Putamen (tissue), 1 donor: ENCODE measurements at regions not wholly inside any gene's neighbourhood (a gene's known extent, or its start where the extent isn't known, plus 50 kb on each side); places are given as distances from the start of the nearest gene placed in this dataset.

Experiments used
- DNase-seq: peaks from one replicate; pipeline ENCODE4 v3.0.0-alpha.2; 2016; ENCODE audit warnings: low spot score

DNA sequence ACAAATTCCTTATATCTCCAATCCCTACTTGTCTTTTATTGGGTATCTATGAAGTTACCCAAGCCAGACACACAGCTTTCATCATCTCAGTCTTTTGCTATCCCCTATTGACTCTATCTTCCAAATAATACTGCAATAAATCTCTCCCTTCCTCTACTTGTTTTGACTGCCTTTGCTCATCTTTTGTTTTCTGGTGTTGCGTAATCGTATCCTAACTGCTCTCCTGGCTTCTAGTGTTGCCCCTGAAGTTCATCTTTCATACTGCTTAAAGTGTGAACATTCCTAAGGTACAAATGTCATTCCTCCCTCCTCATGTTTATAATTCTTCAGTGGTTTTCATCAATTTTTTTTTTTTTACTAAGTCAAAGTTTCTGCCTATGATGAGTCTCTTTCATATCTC lies 491.3 kb upstream of the DCC start:
- DNase-seq = no peak

DNA sequence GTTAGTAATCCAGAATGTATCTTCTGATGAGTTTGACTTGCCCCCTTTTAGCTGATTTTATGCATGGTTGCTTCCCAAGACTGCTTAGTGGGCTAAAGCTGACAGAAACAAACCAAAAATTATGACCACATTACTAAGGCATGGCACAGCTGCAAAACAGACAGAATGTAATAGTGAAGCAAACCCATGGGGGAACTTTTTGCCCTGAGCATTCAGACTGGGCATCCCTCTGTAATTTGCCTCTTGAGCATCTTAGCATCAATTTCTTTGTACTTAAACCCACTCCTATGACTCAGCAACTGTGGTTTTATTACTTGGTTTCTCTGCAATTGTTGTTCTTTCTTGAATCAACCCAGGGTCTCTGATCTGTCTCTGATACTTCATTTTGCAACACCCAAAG lies 487.3 kb upstream of the DCC start:
- DNase-seq = no peak

DNA sequence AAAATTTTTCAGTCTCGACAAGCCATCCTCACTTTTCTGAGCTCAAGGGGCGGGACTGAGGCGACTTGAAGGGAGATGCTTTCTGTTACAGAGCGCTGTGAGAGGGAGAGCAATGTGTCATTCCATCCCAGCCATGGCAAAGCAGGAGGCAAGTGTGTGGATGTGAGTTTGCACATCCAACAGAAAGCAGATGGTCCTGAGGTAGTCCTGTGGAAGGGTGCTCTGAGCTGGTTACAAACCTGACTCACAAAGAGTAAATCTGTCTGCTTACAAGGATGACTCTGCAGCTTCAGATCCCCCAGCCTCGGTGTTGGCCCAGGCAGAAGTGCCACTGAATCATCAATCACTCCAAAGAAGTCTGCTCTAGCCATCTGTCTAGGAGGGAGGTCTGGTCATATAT lies 482.0 kb upstream of the DCC start:
- DNase-seq = no peak

GRCh38 chr18:51861046-51861445 lies 479.0 kb upstream of the DCC start:
- no peak for DNase-seq

DNA sequence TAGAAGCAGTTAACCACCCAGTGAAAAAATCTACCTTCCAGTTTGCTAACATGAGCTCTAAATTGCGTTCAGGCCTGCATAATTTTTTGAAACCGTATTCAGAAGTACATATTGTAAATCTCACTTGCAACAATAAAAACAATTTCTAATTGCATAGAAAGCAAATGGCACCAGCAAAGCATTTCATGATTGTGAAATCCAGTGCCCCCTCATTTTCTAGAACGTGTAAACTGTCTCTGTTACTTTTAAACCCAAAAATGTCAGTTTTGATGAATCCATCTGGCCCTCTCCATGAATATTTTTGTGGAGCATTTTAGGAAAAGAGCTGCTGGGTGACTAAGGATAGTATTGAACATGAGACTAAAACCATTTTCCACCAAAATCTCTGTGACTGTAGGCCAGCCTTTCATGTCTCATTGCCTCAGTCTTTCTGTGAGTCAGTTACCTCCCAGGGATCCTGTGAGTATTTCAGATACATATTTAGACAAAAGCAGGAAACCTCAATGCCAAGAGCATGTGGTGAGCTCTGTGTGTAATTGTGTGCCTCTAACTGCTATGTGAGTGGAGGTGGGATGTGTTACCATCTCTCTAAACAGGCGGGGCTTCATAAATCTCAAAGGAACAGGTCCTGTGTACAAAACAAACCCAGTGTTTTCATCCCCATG lies 477.8 kb upstream of the DCC start:
- DNase-seq = no peak

- DNase-seq = no peak
Measured at GRCh38 chr18:51864219-51864965, 475.6 kb upstream of the DCC start.

DNA sequence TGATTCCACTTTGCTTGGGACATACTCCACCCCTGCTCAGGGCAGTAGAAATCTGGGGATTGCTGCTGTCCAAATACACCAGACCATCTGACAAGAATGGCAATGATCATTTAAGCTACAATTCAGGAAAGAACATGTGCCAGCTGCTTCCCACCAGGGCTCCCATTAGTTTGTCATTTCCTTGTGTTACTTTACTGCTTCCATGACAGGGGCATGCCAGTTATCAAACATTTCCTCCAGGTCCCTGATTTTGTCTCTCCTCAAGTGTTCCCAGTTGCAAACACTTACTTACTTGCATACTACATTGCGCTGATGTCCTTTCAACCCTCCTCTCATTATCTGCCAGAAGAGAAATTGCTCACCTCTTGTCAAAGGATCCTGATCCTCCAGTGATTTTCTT lies 474.5 kb upstream of the DCC start:
- DNase-seq = no peak

DNA sequence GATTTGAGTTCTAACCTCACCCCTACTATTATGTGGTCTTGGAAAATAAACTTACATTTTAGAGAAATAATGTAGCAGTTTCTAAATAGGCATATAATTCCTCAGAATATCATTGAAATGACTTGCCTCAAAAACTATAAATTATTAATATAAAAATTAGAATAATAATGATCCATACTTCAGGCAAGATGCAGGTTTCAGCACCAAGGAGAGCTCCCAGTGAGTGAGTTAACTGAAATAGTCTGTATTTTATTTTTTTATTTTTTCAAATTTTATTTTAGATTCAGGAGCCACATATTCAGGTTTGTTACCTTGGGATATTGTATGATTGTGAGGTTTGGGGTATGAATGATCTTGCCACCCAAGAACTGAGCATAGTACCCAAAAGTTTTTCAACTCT lies 472.2 kb upstream of the DCC start:
- DNase-seq = no peak

- no peak for DNase-seq
Measured at GRCh38 chr18:51878724-51879123, 461.3 kb upstream of the DCC start.

DNA sequence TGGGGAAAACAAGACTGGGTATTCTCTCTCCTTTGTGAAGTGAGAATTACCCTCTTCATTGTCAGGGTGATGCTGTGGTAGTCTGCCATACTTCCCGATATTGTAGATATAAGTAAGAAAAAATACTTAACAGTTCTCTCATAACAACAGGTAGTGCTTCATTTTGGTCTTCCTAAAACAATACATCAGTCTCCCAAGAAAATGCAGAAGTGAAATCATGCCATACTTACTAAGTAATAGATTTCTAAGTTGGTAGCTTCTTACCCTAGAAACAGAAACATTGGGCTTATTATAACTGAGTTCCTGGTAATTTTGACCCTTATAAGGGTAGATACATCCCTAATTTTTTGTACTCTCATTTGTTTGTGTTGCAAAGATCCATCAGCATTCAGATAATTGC lies 460.7 kb upstream of the DCC start:
- DNase-seq = no peak

- no peak for DNase-seq
Measured at GRCh38 chr18:51881394-51881793, 458.6 kb upstream of the DCC start.

DNA sequence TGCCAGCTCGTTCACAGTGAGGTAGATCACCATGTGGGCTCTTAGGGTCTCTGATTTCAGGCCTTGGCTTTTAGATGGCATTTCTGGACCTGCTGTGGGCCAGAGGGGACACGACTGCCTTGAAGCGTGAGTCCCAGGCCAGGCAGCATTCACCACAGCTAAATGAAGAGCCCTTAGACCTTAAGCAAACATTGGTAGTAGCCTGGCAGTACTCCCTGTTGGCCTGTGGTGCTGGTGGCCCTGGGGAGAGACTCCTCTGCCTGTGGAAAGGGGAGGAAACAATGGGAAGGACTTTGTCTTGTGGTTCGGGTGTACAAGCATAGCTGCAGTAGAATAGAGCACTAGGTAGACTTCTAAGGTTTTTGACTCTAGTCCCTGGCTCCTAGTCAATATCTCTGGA lies 456.0 kb upstream of the DCC start:
- no peak for DNase-seq

DNA sequence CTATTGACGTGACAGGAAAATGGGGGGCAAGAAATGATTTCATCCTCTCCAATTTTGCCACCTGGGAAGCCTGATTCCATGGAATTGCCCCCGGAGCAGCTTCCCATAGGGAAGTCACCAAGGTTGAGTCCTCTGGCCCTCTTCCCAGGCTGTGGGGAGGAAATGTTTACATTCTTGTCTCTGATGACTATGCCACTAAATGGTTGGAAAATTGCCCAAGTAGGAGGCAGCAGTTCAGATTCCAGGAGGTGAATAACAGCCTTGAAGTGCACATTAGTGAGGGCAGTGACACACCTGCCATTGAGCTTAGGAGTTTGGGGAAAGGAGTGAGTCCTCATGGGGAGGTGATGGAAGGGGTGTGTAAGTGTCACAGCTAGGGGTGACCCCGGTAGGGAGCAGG lies 449.2 kb upstream of the DCC start:
- DNase-seq = no peak

DNA sequence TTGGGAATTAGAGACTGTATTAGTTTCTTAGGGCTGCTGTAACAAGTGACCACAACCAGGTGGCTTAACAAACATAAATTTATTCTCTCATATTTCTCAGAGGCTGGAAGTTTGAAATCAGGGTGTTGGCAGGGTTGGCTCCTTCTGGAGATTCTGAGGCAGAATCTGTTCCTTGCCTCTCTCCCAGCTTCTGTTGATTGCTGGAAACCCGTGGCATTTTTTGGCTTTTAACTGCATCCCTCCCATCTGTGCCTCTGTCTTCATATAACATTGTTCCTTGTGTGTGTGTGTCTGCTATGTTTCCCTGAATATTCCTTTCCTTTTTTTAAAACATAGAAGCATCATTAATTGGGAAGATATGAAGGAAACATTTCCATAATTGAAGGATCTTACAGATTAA lies 448.1 kb upstream of the DCC start:
- no peak for DNase-seq

DNA sequence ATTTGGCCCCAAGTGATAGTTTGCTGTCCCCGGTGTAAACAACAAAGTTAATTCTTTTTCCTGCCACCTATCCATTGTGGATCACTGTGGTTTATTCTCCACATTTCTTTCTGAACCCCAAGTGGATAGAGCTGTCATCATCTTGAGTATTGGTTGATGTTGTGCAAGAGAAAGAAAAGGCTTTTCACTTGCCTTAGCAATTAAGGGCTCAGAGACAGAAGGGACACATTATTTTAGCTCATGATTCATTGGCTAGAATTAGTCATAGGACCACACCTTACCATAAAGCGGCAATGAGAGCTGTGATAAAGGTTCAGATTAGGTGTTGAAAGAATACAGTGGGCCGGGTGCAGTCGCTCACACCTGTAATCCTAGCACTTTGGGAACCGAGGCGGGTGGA lies 442.1 kb upstream of the DCC start:
- no peak for DNase-seq

GRCh38 chr18:51907687-51908597 lies 432.1 kb upstream of the DCC start:
- DNase-seq = peak; percentile 9

GRCh38 chr18:51908598-51908944 lies 431.4 kb upstream of the DCC start:
- no peak for DNase-seq

DNA sequence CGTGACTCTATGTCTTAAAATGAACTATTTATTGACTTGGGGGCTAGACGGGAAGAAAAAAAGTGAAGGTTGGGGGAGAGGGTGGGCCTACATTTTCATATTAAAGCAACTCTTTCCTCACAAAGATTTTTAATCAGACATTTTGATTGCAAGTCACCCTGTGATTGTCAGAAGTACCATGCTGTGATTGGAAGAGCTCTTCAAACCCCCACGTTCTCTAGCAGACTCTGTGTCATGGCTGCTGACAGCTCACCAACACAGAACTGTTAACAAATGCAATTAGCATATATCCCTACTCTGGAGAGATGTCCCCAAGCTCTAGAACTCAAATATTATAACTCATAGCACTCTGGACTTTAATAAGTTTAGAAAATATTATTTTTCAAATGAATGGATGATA lies 428.4 kb upstream of the DCC start:
- DNase-seq = peak; percentile 17

DNA sequence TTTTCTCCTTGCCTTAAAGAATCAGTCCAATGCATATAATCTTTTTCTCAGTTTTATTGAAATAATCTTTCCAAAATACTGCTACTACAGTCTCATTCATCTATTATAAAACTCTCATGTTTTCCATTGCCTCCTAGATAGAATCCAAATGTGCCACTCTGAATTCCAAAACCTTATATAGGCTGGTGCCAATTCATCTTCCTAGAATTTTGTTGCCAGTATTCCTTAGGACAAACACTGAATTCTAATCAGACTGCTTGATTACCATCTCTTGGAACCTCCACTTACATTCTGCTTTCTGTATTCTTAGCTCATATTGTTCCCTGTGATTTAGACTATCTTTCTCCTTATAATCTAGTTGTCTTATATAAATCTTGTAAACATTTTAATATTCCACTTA lies 427.6 kb upstream of the DCC start:
- DNase-seq = no peak

- DNase-seq = no peak
Measured at GRCh38 chr18:51915176-51915575, 424.8 kb upstream of the DCC start.

DNA sequence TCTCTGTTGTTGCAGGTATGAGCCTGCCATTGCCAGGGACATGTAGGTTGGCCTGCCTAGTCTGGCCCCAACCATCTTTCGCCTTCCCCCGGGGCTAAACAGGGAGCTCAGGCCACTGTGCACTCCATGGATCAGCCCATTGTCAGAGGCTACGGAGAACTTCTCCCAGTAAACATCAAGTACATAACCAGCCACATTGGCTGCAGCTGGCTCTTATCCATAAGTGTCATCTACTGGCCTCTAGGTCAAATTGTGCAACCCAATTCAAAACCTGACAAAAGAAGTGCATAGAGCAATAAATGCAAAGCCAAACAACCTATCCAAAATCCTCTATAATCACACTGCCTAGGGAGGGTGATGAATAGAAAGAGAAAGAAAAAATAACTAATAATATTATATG lies 418.1 kb upstream of the DCC start:
- no peak for DNase-seq

DNA sequence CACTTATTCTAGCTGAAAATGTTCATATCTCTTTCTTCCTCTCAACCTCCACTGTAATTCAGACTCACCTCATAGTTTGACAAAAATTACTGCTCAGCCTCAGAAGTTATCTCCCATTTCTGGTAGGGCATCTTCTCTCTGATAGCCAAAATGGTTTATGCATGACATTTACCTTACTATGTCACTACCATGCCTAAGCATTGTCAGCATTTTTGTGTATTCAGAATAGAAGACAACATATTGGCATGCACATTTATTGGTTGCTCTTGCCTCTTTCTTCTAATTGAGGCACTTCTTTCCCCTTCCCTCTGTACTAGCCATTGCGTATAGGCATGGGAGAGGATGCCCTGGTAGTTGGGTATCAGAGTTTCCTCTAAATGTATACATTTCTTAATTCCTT lies 406.1 kb upstream of the DCC start:
- no peak for DNase-seq

DNA sequence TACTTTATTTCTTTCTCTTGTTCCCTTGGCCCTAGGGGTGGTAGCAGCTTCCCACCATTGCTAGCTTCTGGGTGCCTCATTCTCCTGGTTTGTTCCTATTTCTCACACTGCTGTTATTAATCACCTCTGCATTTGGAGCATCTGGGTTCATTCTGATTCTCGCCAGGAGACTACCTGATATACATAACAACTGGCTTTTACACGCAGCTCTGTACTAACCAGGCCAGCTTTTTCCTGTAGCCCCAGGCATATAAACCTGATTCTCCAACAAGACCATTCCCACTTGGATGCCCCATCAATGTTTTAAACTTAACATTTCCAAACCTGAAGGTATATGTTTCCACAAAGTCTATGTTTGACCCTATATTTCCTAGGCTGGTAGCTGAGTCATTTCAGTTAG lies 403.9 kb upstream of the DCC start:
- DNase-seq = no peak
